ENCODE measurements at regions not wholly inside any gene's neighbourhood (a gene's known extent, or its start where the extent isn't known, plus 50 kb on each side); places are given as distances from the start of the nearest gene placed in this dataset.
"Not testable (repeated sequence)": the region's sequence is repeated elsewhere in the genome, so short reads cannot be mapped to it uniquely, and the experiment has no call there.

GRCh38 chr21:9087816-9088215, 1433.6 kb upstream of the TPTE start:
- not testable (repeated sequence) for TF ChIP-seq REST (IDR thresholded peaks at IDR 0.05; ENCODE audit: low read depth, low read length); SIN3A (IDR thresholded peaks at IDR 0.05; ENCODE audit: borderline replicate concordance, low read depth, low read length); GABPA (IDR thresholded peaks at IDR 0.05; ENCODE audit: low read depth); RAD21 (IDR thresholded peaks at IDR 0.05; ENCODE audit: low read length); FOXM1 (IDR thresholded peaks at IDR 0.05; ENCODE audit: low read depth); POLR2AphosphoS5 (IDR thresholded peaks at IDR 0.05; ENCODE audit: low read depth, low read length); CTCF (IDR thresholded peaks at IDR 0.05); EZH2phosphoT487 (IDR thresholded peaks at IDR 0.05; ENCODE audit: borderline replicate concordance, low read depth); FOXJ3 (CRISPR knock-in tag; IDR thresholded peaks at IDR 0.05); TEAD4 (IDR thresholded peaks at IDR 0.05; ENCODE audit: borderline replicate concordance, insufficient read depth); EP300 (IDR thresholded peaks at IDR 0.05; ENCODE audit: borderline replicate concordance in 1 of 2, low read depth in 1 of 2, low read length in 1 of 2)

Data from SK-N-SH (cell line).